ENCODE measurements at regions not wholly inside any gene's neighbourhood (a gene's known extent, or its start where the extent isn't known, plus 50 kb on each side); places are given as distances from the start of the nearest gene placed in this dataset.

- no peak overlapping the region for H3K4me3 ChIP-seq (ENCODE audit: low read length)
- H3K79me2 ChIP-seq (ENCODE audit: low read length), result no peaks in the 10 kb centered on the region
- H3K36me3 ChIP-seq (replicated peaks; ENCODE audit: low read depth, low read length), result no peaks in the 10 kb centered on the region
- no peak overlapping the region for H3K9ac ChIP-seq (ENCODE audit: low read length)
- peaks cover 29% of the 10 kb centered on the region for H3K27me3 ChIP-seq (ENCODE audit: low read depth, low read length)
- H2AFZ ChIP-seq (ENCODE audit: low read depth, low read length), result no peak overlapping the region
- no peak overlapping the region for H3K27ac ChIP-seq (ENCODE audit: low read length)
- H3K9me3 ChIP-seq (ENCODE audit: insufficient read depth, low read length), result no peaks in the 10 kb centered on the region
- no peaks in the 10 kb centered on the region for H4K20me1 ChIP-seq (ENCODE audit: insufficient read depth, low read length)
- no peak for TF ChIP-seq EZH2phosphoT487 (IDR thresholded peaks at IDR 0.05; ENCODE audit: low read depth)
- TF ChIP-seq CTCF (IDR thresholded peaks at IDR 0.05; ENCODE audit: low read depth, low read length), result no peak
- H3K4me2 ChIP-seq (ENCODE audit: low read length), result no peak overlapping the region
- H3K4me1 ChIP-seq (ENCODE audit: low read length), result no peaks in the 10 kb centered on the region
These were observed 256.9 kb upstream of the RAB4A start for GRCh38 chr1:229013981-229014380.

- H3K4me1 ChIP-seq (ENCODE audit: low read length), result no peaks in the 10 kb centered on the region
- H3K36me3 ChIP-seq (replicated peaks; ENCODE audit: low read depth, low read length), result no peaks in the 10 kb centered on the region
- H3K9ac ChIP-seq (ENCODE audit: low read length), result no peak overlapping the region
- TF ChIP-seq CTCF (IDR thresholded peaks at IDR 0.05; ENCODE audit: low read depth, low read length), result no peak
- no peak for TF ChIP-seq EZH2phosphoT487 (IDR thresholded peaks at IDR 0.05; ENCODE audit: low read depth)
- no peak overlapping the region for H3K4me3 ChIP-seq (ENCODE audit: low read length)
- no peak overlapping the region for H2AFZ ChIP-seq (ENCODE audit: low read depth, low read length)
- no peaks in the 10 kb centered on the region for H3K79me2 ChIP-seq (ENCODE audit: low read length)
- H3K9me3 ChIP-seq (ENCODE audit: insufficient read depth, low read length), result no peaks in the 10 kb centered on the region
- H4K20me1 ChIP-seq (ENCODE audit: insufficient read depth, low read length), result no peaks in the 10 kb centered on the region
- peaks cover 29% of the 10 kb centered on the region for H3K27me3 ChIP-seq (ENCODE audit: low read depth, low read length)
- no peak overlapping the region for H3K4me2 ChIP-seq (ENCODE audit: low read length)
- H3K27ac ChIP-seq (ENCODE audit: low read length), result no peak overlapping the region
These were observed 255.1 kb upstream of the RAB4A start for GRCh38 chr1:229015806-229016205.

- Histone ChIP-seq H2AFZ (ENCODE audit: low read depth, low read length) (no peak overlapping the region), H3K36me3 (replicated peaks; ENCODE audit: low read depth, low read length) (no peaks in the 10 kb centered on the region), H4K20me1 (ENCODE audit: insufficient read depth, low read length) (no peaks in the 10 kb centered on the region), H3K27me3 (ENCODE audit: low read depth, low read length) (peaks cover 33% of the 10 kb centered on the region), H3K27ac (ENCODE audit: low read length) (no peak overlapping the region), H3K4me3 (ENCODE audit: low read length) (no peak overlapping the region), H3K4me1 (ENCODE audit: low read length) (no peaks in the 10 kb centered on the region), H3K79me2 (ENCODE audit: low read length) (no peaks in the 10 kb centered on the region), H3K9me3 (ENCODE audit: insufficient read depth, low read length) (no peaks in the 10 kb centered on the region), H3K4me2 (ENCODE audit: low read length) (no peak overlapping the region), H3K9ac (ENCODE audit: low read length) (no peak overlapping the region)
- TF ChIP-seq EZH2phosphoT487 (IDR thresholded peaks at IDR 0.05; ENCODE audit: low read depth) (no peak), CTCF (IDR thresholded peaks at IDR 0.05; ENCODE audit: low read depth, low read length) (no peak)
These were observed 253.8 kb upstream of the RAB4A start for GRCh38 chr1:229017091-229017490.

GRCh38 chr1:229018674-229019295, 252.1 kb upstream of the RAB4A start:
- TF ChIP-seq CTCF (IDR thresholded peaks at IDR 0.05; ENCODE audit: low read depth, low read length) (no peak), EZH2phosphoT487 (IDR thresholded peaks at IDR 0.05; ENCODE audit: low read depth) (no peak)
- Histone ChIP-seq H3K27me3 (ENCODE audit: low read depth, low read length) (peaks cover 34% of the 10 kb centered on the region), H3K4me2 (ENCODE audit: low read length) (no peak overlapping the region), H3K4me3 (ENCODE audit: low read length) (no peak overlapping the region), H3K36me3 (replicated peaks; ENCODE audit: low read depth, low read length) (no peaks in the 10 kb centered on the region), H3K27ac (ENCODE audit: low read length) (no peak overlapping the region), H3K79me2 (ENCODE audit: low read length) (no peaks in the 10 kb centered on the region), H4K20me1 (ENCODE audit: insufficient read depth, low read length) (no peaks in the 10 kb centered on the region), H3K9me3 (ENCODE audit: insufficient read depth, low read length) (no peaks in the 10 kb centered on the region), H3K4me1 (ENCODE audit: low read length) (no peaks in the 10 kb centered on the region), H2AFZ (ENCODE audit: low read depth, low read length) (no peak overlapping the region), H3K9ac (ENCODE audit: low read length) (no peak overlapping the region)

Measured in OCI-LY3 (cell line).